ENCODE measurements at regions not wholly inside any gene's neighbourhood (a gene's known extent, or its start where the extent isn't known, plus 50 kb on each side); places are given as distances from the start of the nearest gene placed in this dataset.
"Not testable (repeated sequence)": the region's sequence is repeated elsewhere in the genome, so short reads cannot be mapped to it uniquely, and the experiment has no call there.

GRCh38 chr1:232575763-232576040 lies 54.2 kb downstream of the SIPA1L2 start:
- no peak for DNase-seq (ENCODE audit: low read depth in 1 of 2, low spot score in 1 of 2)
- no peaks in the 10 kb centered on the region for H3K27me3 ChIP-seq
- no peaks in the 10 kb centered on the region for H3K9me3 ChIP-seq (ENCODE audit: low read depth)
- no peak for TF ChIP-seq CTCF (IDR thresholded peaks at IDR 0.05; ENCODE audit: low read depth, low read length)
- no peak overlapping the region for H3K27ac ChIP-seq
- no peaks in the 10 kb centered on the region for H3K36me3 ChIP-seq
- H3K4me1 ChIP-seq (ENCODE audit: low read depth): peaks cover 17% of the 10 kb centered on the region
- H3K4me3 ChIP-seq: no peak overlapping the region

- Histone ChIP-seq H3K36me3 (no peaks in the 10 kb centered on the region), H3K27me3 (no peaks in the 10 kb centered on the region), H3K27ac (no peak overlapping the region), H3K9me3 (ENCODE audit: low read depth) (no peaks in the 10 kb centered on the region), H3K4me3 (no peak overlapping the region), H3K4me1 (ENCODE audit: low read depth) (peaks cover 22% of the 10 kb centered on the region)
- no peak for TF ChIP-seq CTCF (IDR thresholded peaks at IDR 0.05; ENCODE audit: low read depth, low read length)
- peak in 1 of 2 donors; percentile 41 for DNase-seq (ENCODE audit: low read depth in 1 of 2, low spot score in 1 of 2)
Observed at GRCh38 chr1:232574889-232575762, 54.8 kb downstream of the SIPA1L2 start.

- TF ChIP-seq CTCF (IDR thresholded peaks at IDR 0.05; ENCODE audit: low read depth, low read length): no peak
- DNase-seq (ENCODE audit: low read depth in 1 of 2, low spot score in 1 of 2): no peak
- H3K27ac ChIP-seq: no peak overlapping the region
- H3K4me3 ChIP-seq: no peak overlapping the region
- H3K27me3 ChIP-seq: no peaks in the 10 kb centered on the region
- H3K9me3 ChIP-seq (ENCODE audit: low read depth): no peaks in the 10 kb centered on the region
- H3K4me1 ChIP-seq (ENCODE audit: low read depth): peaks cover 28% of the 10 kb centered on the region
- H3K36me3 ChIP-seq: no peaks in the 10 kb centered on the region
Observed at GRCh38 chr1:232574077-232574476, 55.9 kb downstream of the SIPA1L2 start.

- peaks cover 17% of the 10 kb centered on the region for H3K4me1 ChIP-seq (ENCODE audit: low read depth)
- TF ChIP-seq CTCF (IDR thresholded peaks at IDR 0.05; ENCODE audit: low read depth, low read length): no peak
- H3K9me3 ChIP-seq (ENCODE audit: low read depth): no peaks in the 10 kb centered on the region
- H3K27ac ChIP-seq: no peak overlapping the region
- H3K36me3 ChIP-seq: no peaks in the 10 kb centered on the region
- H3K4me3 ChIP-seq: no peak overlapping the region
- DNase-seq (ENCODE audit: low read depth in 1 of 2, low spot score in 1 of 2): no peak
- no peaks in the 10 kb centered on the region for H3K27me3 ChIP-seq
Observed at GRCh38 chr1:232571523-232571922, 58.4 kb downstream of the SIPA1L2 start.

- DNase-seq (ENCODE audit: low read depth in 1 of 2, low spot score in 1 of 2): peak in 1 of 2 donors; percentile 55
- Histone ChIP-seq H3K27me3 (no peaks in the 10 kb centered on the region), H3K4me1 (ENCODE audit: low read depth) (peaks cover 17% of the 10 kb centered on the region), H3K4me3 (no peak overlapping the region), H3K27ac (no peak overlapping the region), H3K36me3 (no peaks in the 10 kb centered on the region), H3K9me3 (ENCODE audit: low read depth) (no peaks in the 10 kb centered on the region)
- no peak for TF ChIP-seq CTCF (IDR thresholded peaks at IDR 0.05; ENCODE audit: low read depth, low read length)
Observed at GRCh38 chr1:232570007-232570406, 59.9 kb downstream of the SIPA1L2 start.

- H3K36me3 ChIP-seq; H3K27me3 ChIP-seq; H3K4me3 ChIP-seq; DNase-seq (ENCODE audit: low read depth in 1 of 2, low spot score in 1 of 2); H3K9me3 ChIP-seq (ENCODE audit: low read depth); H3K27ac ChIP-seq: not testable (repeated sequence)
- H3K4me1 ChIP-seq (ENCODE audit: low read depth): peaks cover 17% of the 10 kb centered on the region
Observed at GRCh38 chr1:232569554-232569921, 60.4 kb downstream of the SIPA1L2 start.

All from cardiac muscle cell (in vitro differentiated cells and primary cell).